Adrenal gland (tissue), 5 donors: ENCODE measurements at regions not wholly inside any gene's neighbourhood (a gene's known extent, or its start where the extent isn't known, plus 50 kb on each side); places are given as distances from the start of the nearest gene placed in this dataset.

Experiments
- CTCF ChIP-seq, 6 experiments: fragments of 450-650 bp in 4 of 6; fragments of 200-600 bp in 2 of 6; sonication (generic) in 1 of 6; IDR thresholded peaks; 1 replicate in 5 of 6; 2 replicates in 1 of 6; pipeline versions ENCODE4 v1.5.1 to v1.8.0; 2016 to 2021; ENCODE audit warnings: antibody characterized with exemption in 6 of 6, mild to moderate bottlenecking in 2 of 6, moderate library complexity in 1 of 6
- POLR2A ChIP-seq, 2 donors: fragments of 450-650 bp; IDR thresholded peaks; one replicate each; pipeline ENCODE4 v1.6.1; 2017; ENCODE audit warnings: antibody characterized with exemption in 2 of 2, mild to moderate bottlenecking in 2 of 2, moderate library complexity in 1 of 2
- donor health status: DM: no; HTN: no; CAD: no.

GRCh38 chr10:123320091-123320490 is 165.9 kb downstream of the BUB3 start:
- TF ChIP-seq CTCF (IDR thresholded peaks at IDR 0.05) = no peak
- TF ChIP-seq POLR2A (IDR thresholded peaks at IDR 0.05) = no peak
